Cardiac fibroblast (primary cell): ENCODE measurements at regions not wholly inside any gene's neighbourhood (a gene's known extent, or its start where the extent isn't known, plus 50 kb on each side); places are given as distances from the start of the nearest gene placed in this dataset.

Experiments used
- DNase-seq, 2 donors: peaks; one replicate each; pipeline versions ENCODE4 v3.0.0 to v3.0.0-alpha.2; 2010; ENCODE audit warnings: low read depth in 2 of 2
- H3K4me3 ChIP-seq, 2 donors: replicated peaks in 1 of 2; 1 replicate in 1 of 2; 2 replicates in 1 of 2; pipeline ENCODE4 v1.5.1; 2011; ENCODE audit warnings: low read depth in 2 of 2, low read length in 2 of 2, mild to moderate bottlenecking in 2 of 2, moderate library complexity in 1 of 2
- TF ChIP-seq, protein P1 (sequence below): IDR thresholded peaks from one replicate; pipeline ENCODE4 v1.5.1; 2011; ENCODE audit warnings: low read depth, mild to moderate bottlenecking, low read length, inconsistent platforms

DNA sequence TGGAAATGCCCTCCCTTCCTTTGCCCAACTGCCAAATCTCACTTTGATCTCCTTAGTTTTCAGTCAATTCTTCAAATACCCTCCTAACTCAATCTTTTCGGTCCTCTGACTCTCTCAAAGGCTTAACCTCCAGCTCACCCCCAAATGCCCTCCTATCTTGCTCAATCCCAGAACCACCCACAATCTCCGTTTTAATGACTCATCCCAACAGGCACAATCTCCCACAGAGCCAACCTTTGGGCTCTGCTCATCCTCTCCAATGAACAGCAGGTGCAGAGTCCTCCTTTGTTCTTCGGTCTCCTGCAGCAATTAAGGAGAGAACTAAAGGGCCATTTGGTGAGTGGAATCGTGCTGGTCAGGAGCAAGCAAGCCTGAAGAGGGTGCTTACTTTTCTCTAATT lies 366.1 kb upstream of the CRIM1 start:
- TF ChIP-seq, protein P1, sequence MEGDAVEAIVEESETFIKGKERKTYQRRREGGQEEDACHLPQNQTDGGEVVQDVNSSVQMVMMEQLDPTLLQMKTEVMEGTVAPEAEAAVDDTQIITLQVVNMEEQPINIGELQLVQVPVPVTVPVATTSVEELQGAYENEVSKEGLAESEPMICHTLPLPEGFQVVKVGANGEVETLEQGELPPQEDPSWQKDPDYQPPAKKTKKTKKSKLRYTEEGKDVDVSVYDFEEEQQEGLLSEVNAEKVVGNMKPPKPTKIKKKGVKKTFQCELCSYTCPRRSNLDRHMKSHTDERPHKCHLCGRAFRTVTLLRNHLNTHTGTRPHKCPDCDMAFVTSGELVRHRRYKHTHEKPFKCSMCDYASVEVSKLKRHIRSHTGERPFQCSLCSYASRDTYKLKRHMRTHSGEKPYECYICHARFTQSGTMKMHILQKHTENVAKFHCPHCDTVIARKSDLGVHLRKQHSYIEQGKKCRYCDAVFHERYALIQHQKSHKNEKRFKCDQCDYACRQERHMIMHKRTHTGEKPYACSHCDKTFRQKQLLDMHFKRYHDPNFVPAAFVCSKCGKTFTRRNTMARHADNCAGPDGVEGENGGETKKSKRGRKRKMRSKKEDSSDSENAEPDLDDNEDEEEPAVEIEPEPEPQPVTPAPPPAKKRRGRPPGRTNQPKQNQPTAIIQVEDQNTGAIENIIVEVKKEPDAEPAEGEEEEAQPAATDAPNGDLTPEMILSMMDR: no peak
- no peak overlapping the region for H3K4me3 ChIP-seq
- no peak for DNase-seq

DNA sequence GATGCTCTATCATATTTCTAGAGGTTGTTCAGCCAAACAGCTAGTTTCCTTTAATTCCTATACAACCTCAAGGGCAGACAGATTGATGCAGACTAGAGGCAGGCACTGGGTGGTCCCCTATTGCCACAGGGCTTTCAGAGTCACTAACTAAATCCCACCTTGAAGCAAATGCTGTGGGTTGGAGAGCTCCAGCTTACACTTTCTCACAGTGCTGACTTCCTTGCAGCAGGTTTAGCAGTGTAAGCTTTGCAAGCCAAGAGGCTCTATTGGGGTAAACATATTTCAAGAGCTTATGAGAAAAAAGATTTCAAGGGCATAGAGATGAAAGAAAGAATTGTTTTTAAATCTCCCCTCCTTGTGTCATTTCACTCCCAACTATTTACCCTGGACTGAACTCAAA lies 366.5 kb upstream of the CRIM1 start:
- DNase-seq: no peak
- H3K4me3 ChIP-seq: no peak overlapping the region
- TF ChIP-seq, protein P1: no peak

DNA sequence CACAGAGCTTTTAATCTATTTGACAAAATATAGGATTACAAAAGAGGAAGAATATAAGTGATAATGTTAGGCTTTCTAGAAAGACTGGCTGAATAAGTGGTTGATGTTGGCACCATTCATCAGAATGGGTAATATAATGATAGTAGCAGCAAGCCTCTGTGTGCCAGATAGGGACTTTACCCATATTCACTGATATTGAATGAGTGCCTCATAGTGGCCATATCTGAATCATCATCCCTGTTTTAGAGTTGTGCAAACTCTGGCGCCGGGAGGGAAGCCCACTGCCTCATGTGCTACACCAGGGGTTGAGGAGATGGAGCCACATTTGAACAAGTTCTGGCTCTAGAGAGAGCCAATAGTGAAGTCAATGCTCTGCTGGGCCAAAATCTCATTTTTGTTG lies 368.7 kb upstream of the CRIM1 start:
- no peak for DNase-seq
- TF ChIP-seq, protein P1: no peak
- H3K4me3 ChIP-seq: no peak overlapping the region

DNA sequence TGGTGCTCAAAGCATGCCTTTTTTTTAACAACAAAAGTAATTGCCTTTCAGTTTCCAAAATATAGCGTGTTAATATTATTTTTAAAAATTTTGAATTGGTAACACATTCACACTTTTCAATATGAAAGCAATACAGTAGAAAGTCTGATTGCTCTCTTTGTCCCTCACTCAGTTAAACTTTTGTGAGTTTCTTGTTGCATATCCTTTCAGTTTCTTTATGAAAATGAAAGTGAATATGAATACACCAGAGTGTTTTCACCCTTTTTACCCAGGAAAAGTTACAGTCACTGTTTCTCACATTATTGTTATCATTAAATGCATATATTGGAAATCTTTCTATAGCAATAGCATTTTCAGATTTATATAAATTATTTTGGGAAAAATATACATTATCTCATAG lies 377.4 kb upstream of the CRIM1 start:
- no peak overlapping the region for H3K4me3 ChIP-seq
- no peak for DNase-seq
- TF ChIP-seq, protein P1: no peak

DNA sequence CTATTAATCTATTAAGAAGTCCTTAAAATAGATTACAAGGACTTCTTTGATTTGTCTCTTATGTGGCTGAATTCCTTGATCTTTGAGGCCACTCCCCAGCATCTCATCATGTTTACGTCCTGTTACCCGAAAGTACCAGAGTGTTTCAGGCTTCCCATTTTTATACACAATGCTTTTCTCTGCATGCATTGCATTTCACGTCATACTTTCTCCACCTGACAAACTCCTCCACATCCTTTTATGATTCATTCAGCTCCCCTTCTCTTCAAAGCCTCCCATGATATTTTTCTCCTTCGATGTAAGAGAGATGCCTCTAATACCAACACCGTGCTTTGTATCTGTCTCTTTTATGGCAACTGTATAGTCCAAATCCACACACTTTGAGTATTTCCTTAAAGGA lies 379.0 kb upstream of the CRIM1 start:
- TF ChIP-seq, protein P1: no peak
- H3K4me3 ChIP-seq: no peak overlapping the region
- no peak for DNase-seq

DNA sequence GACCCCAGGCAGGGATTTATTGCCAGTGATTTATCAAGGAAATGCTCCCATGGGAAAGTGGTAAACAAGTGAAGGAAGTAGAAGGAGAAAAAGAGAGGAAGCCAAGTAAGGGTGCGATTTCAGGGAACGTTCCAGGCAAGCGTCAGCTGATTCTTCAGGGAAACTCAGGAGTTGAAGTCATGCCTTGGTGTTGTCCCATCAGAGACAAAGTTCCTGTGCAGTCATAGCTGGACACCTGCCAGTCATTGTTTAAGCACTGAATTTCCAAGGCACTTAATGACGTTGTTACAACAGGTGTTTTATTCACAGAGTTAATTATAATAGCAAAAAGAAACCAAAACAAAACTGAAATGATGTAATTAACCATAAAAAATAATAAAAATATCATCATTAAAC lies 381.8 kb upstream of the CRIM1 start:
- TF ChIP-seq, protein P1: no peak
- peak; percentile 10 to 53 for DNase-seq
- no peak overlapping the region for H3K4me3 ChIP-seq

DNA sequence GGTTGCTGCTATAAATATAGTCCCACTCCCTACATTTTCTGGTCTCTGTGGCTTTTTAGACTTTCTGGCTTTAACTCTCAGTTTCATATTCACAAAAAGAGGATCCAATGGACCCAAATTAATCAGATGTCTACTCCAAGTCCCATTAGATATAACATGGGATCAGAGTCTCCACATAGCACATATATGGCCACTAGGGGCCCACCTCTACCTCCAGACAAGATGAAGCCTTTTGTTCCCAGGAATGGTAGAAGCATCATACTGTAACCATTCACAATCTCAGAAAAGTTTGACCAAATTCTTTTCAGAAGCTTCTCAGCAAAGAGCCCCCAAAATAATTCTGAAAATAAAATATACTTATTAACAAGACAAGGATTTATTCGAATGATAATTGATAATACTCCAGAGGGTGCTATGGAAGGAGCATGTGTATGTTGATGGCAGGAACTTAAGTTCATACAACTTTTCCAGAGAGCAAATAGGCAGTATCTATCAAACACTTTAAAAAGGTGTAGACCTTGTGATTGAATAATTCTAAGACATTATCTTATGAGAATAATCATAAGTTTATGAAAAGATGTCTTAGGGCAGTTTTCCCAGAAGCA lies 382.3 kb upstream of the CRIM1 start:
- peak; percentile 29 to 53 for DNase-seq
- TF ChIP-seq, protein P1: peak; percentile 60
- no peak overlapping the region for H3K4me3 ChIP-seq
